HepG2 (cell line): ENCODE measurements at regions not wholly inside any gene's neighbourhood (a gene's known extent, or its start where the extent isn't known, plus 50 kb on each side); places are given as distances from the start of the nearest gene placed in this dataset.

Source experiments
- CTCF ChIP-seq: sonication (generic); formaldehyde crosslinking; IDR thresholded peaks from 2 replicates; pipeline ENCODE4 v1.5.0; 2020; ENCODE audit warnings: mild to moderate bottlenecking, missing genetic modification reagents, moderate library complexity
- FOXJ3 ChIP-seq: sonication (generic); formaldehyde crosslinking; IDR thresholded peaks from 2 replicates; pipeline ENCODE4 v1.4.0; 2020; ENCODE audit warnings: missing genetic modification reagents, mild to moderate bottlenecking, borderline replicate concordance
- HNF4G ChIP-seq, 2 experiments: sonication (generic) in 1 of 2; formaldehyde crosslinking in 1 of 2; IDR thresholded peaks; 2 replicates each; pipeline versions ENCODE4 v1.4.0 to v1.6.1; 2011 to 2020; ENCODE audit warnings: borderline replicate concordance in 2 of 2, low read depth in 2 of 2, mild to moderate bottlenecking in 2 of 2, low read length in 1 of 2, missing genetic modification reagents in 1 of 2, moderate library complexity in 1 of 2
- POLR2G ChIP-seq: fragments of 200-400 bp; formaldehyde crosslinking; IDR thresholded peaks from 2 replicates; pipeline ENCODE4 v1.6.1; 2018; ENCODE audit warnings: mild to moderate bottlenecking, low read depth, low read length, moderate library complexity
- YY1 ChIP-seq: IDR thresholded peaks from 2 replicates; pipeline ENCODE4 v1.6.1; 2011; ENCODE audit warnings: low read length, low read depth, moderate library complexity, mild to moderate bottlenecking; ENCODE audit not compliant: insufficient read depth, insufficient replicate concordance

GRCh38 chr3:182382112-182382857 lies 411.0 kb upstream of the ATP11B start:
- TF ChIP-seq YY1 (no peak), CTCF (no peak), FOXJ3 (CRISPR knock-in tag) (no peak), HNF4G (IDR thresholded peaks at IDR 0.05; ENCODE audit: borderline replicate concordance, low read depth, low read length) (no peak), HNF4G (CRISPR knock-in tag; IDR thresholded peaks at IDR 0.05; ENCODE audit: borderline replicate concordance, low read depth) (no peak), POLR2G (no peak)
